Neural cell (in vitro differentiated cells): ENCODE measurements at regions not wholly inside any gene's neighbourhood (a gene's known extent, or its start where the extent isn't known, plus 50 kb on each side); places are given as distances from the start of the nearest gene placed in this dataset.

Experiments used
- H2AFZ ChIP-seq: fragments of 200-600, 300-800 bp; sonication (generic), shearing (Covaris generic); 2 replicates; pipeline ENCODE4 v1.6.0; 2014; ENCODE audit warnings: low read depth, mild to moderate bottlenecking, antibody characterized with exemption, low read length, moderate library complexity
- H3F3A ChIP-seq: fragments of 200-600 bp; shearing (Covaris generic); 2 replicates; pipeline ENCODE4 v1.6.1; 2016; ENCODE audit warnings: mild to moderate bottlenecking, moderate library complexity, mixed read lengths, antibody characterized with exemption, low read length; ENCODE audit not compliant: insufficient read depth, poor library complexity, severe bottlenecking
- H3K27ac ChIP-seq: fragments of 200-600, 300-800 bp; sonication (generic), shearing (Covaris generic); 2 replicates; pipeline ENCODE4 v1.5.1; 2014; ENCODE audit warnings: mild to moderate bottlenecking, low read length, moderate library complexity
- H3K27me3 ChIP-seq: fragments of 300-800, 200-600 bp; sonication (generic), shearing (Covaris generic); 2 replicates; pipeline ENCODE4 v1.6.0; 2014; ENCODE audit warnings: mild to moderate bottlenecking, low read depth, low read length, moderate library complexity; ENCODE audit not compliant: insufficient read depth
- H3K36me3 ChIP-seq: fragments of 300-800, 200-600 bp; sonication (generic), shearing (Covaris generic); 2 replicates; pipeline ENCODE4 v1.5.1; 2014; ENCODE audit warnings: mild to moderate bottlenecking, antibody characterized with exemption, low read length, moderate library complexity; ENCODE audit not compliant: insufficient read depth
- H3K4me2 ChIP-seq: fragments of 300-800, 200-600 bp; sonication (generic), shearing (Covaris generic); 2 replicates; pipeline ENCODE4 v1.6.0; 2014; ENCODE audit warnings: mild to moderate bottlenecking, low read length
- H3K4me3 ChIP-seq: fragments of 300-800, 200-600 bp; sonication (generic), shearing (Covaris generic); 2 replicates; pipeline ENCODE4 v1.5.1; 2014; ENCODE audit warnings: mild to moderate bottlenecking, low read length, moderate library complexity
- H3K79me2 ChIP-seq: fragments of 200-600 bp; shearing (Covaris generic); replicated peaks from 2 replicates; pipeline ENCODE4 v1.6.0; 2014; ENCODE audit warnings: mild to moderate bottlenecking, low read length, moderate library complexity; ENCODE audit not compliant: insufficient read depth
- H3K9ac ChIP-seq: fragments of 300-800, 200-600 bp; sonication (generic), shearing (Covaris generic); 2 replicates; pipeline ENCODE4 v1.6.1; 2016; ENCODE audit warnings: mild to moderate bottlenecking, low read length, mixed read lengths
- H3K9me2 ChIP-seq: fragments of 200-600 bp; shearing (Covaris generic); 2 replicates; pipeline ENCODE4 v1.6.1; 2016; ENCODE audit warnings: mild to moderate bottlenecking, low read length, mixed read lengths; ENCODE audit not compliant: insufficient read depth
- H3K9me3 ChIP-seq: fragments of 200-600, 300-800 bp; sonication (generic), shearing (Covaris generic); 2 replicates; pipeline ENCODE4 v1.6.1; 2016; ENCODE audit warnings: mild to moderate bottlenecking, mixed run types, low read length, moderate library complexity, mixed read lengths
- H4K20me1 ChIP-seq: fragments of 200-600 bp; shearing (Covaris generic); 2 replicates; pipeline ENCODE4 v1.6.1; 2016; ENCODE audit warnings: mild to moderate bottlenecking, mixed run types; ENCODE audit not compliant: insufficient read depth
- EP300 ChIP-seq: fragments of 450-650 bp; conservative IDR thresholded peaks from 2 replicates; pipeline ENCODE4 v1.6.1; 2014; ENCODE audit warnings: antibody characterized with exemption, mild to moderate bottlenecking, moderate library complexity; ENCODE audit not compliant: poor library complexity, severe bottlenecking
- EZH2 ChIP-seq: fragments of 200-600, 300-800 bp; shearing (Covaris generic), sonication (generic); IDR thresholded peaks from 2 replicates; pipeline ENCODE4 v1.6.1; 2014; ENCODE audit warnings: antibody characterized with exemption, low read length, borderline replicate concordance, mild to moderate bottlenecking; ENCODE audit not compliant: insufficient read depth, poor library complexity, severe bottlenecking
- MXI1 ChIP-seq: fragments of 450-650 bp; conservative IDR thresholded peaks from 2 replicates; pipeline ENCODE4 v1.6.1; 2014; ENCODE audit warnings: antibody characterized with exemption, mild to moderate bottlenecking; ENCODE audit not compliant: poor library complexity, severe bottlenecking
- POLR2AphosphoS5 ChIP-seq: IDR thresholded peaks from 2 replicates; pipeline ENCODE4 v1.6.1; 2012
- RAD21 ChIP-seq: fragments of 450-650 bp; conservative IDR thresholded peaks from 2 replicates; pipeline ENCODE4 v1.6.1; 2014; ENCODE audit warnings: antibody characterized with exemption, mild to moderate bottlenecking, moderate library complexity
- SMC3 ChIP-seq: fragments of 450-650 bp; conservative IDR thresholded peaks from 2 replicates; pipeline ENCODE4 v1.6.1; 2014; ENCODE audit warnings: antibody characterized with exemption, mild to moderate bottlenecking, moderate library complexity; ENCODE audit not compliant: poor library complexity
- TAF1 ChIP-seq: IDR thresholded peaks from 2 replicates; pipeline ENCODE4 v1.6.1; 2012; ENCODE audit warnings: low read depth
- TF ChIP-seq, protein P1 (sequence below): IDR thresholded peaks from 2 replicates; pipeline ENCODE4 v1.6.1; 2012; ENCODE audit warnings: borderline replicate concordance
- TF ChIP-seq, protein P2 (sequence below): fragments of 450-650 bp; IDR thresholded peaks from 2 replicates; pipeline ENCODE4 v1.5.1; 2014; ENCODE audit warnings: antibody characterized with exemption, mild to moderate bottlenecking, moderate library complexity; ENCODE audit not compliant: poor library complexity, severe bottlenecking

DNA sequence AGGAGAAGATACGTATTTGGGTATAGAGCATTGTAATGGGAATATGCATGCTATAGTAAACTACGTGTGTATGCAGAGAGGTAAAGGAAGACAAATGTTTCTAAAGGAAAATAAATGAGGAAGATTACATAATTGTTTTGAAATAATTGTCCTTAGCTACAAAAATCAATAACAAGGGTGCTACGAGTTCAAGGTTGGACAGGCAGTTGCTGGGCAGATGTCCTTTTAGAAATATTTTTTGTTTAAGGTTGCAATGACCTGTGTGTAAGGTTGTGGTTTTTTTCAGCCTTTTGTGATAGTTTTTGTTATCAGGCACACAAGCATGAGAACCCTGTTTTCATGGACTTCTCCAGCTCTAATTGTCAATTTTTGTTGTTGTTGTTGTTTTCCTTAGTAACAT is 1304.1 kb upstream of the CHAC2 start:
- Histone ChIP-seq H3K4me3 (no peak overlapping the region), H2AFZ (no peak overlapping the region), H3F3A (no peaks in the 10 kb centered on the region), H3K4me2 (no peak overlapping the region), H3K9ac (no peak overlapping the region), H3K36me3 (no peaks in the 10 kb centered on the region), H3K9me3 (no peaks in the 10 kb centered on the region), H3K27me3 (no peaks in the 10 kb centered on the region), H3K79me2 (no peaks in the 10 kb centered on the region), H3K27ac (no peak overlapping the region), H4K20me1 (no peaks in the 10 kb centered on the region), H3K9me2 (no peaks in the 10 kb centered on the region)
- TF ChIP-seq EP300 = no peak
- TF ChIP-seq, protein P1, sequence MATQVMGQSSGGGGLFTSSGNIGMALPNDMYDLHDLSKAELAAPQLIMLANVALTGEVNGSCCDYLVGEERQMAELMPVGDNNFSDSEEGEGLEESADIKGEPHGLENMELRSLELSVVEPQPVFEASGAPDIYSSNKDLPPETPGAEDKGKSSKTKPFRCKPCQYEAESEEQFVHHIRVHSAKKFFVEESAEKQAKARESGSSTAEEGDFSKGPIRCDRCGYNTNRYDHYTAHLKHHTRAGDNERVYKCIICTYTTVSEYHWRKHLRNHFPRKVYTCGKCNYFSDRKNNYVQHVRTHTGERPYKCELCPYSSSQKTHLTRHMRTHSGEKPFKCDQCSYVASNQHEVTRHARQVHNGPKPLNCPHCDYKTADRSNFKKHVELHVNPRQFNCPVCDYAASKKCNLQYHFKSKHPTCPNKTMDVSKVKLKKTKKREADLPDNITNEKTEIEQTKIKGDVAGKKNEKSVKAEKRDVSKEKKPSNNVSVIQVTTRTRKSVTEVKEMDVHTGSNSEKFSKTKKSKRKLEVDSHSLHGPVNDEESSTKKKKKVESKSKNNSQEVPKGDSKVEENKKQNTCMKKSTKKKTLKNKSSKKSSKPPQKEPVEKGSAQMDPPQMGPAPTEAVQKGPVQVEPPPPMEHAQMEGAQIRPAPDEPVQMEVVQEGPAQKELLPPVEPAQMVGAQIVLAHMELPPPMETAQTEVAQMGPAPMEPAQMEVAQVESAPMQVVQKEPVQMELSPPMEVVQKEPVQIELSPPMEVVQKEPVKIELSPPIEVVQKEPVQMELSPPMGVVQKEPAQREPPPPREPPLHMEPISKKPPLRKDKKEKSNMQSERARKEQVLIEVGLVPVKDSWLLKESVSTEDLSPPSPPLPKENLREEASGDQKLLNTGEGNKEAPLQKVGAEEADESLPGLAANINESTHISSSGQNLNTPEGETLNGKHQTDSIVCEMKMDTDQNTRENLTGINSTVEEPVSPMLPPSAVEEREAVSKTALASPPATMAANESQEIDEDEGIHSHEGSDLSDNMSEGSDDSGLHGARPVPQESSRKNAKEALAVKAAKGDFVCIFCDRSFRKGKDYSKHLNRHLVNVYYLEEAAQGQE = no peak
- no peak for TF ChIP-seq POLR2AphosphoS5
- no peak for TF ChIP-seq TAF1
- no peak for TF ChIP-seq MXI1
- no peak for TF ChIP-seq SMC3
- TF ChIP-seq, protein P2, sequence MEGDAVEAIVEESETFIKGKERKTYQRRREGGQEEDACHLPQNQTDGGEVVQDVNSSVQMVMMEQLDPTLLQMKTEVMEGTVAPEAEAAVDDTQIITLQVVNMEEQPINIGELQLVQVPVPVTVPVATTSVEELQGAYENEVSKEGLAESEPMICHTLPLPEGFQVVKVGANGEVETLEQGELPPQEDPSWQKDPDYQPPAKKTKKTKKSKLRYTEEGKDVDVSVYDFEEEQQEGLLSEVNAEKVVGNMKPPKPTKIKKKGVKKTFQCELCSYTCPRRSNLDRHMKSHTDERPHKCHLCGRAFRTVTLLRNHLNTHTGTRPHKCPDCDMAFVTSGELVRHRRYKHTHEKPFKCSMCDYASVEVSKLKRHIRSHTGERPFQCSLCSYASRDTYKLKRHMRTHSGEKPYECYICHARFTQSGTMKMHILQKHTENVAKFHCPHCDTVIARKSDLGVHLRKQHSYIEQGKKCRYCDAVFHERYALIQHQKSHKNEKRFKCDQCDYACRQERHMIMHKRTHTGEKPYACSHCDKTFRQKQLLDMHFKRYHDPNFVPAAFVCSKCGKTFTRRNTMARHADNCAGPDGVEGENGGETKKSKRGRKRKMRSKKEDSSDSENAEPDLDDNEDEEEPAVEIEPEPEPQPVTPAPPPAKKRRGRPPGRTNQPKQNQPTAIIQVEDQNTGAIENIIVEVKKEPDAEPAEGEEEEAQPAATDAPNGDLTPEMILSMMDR = no peak
- no peak for TF ChIP-seq EZH2
- TF ChIP-seq RAD21 = no peak

DNA sequence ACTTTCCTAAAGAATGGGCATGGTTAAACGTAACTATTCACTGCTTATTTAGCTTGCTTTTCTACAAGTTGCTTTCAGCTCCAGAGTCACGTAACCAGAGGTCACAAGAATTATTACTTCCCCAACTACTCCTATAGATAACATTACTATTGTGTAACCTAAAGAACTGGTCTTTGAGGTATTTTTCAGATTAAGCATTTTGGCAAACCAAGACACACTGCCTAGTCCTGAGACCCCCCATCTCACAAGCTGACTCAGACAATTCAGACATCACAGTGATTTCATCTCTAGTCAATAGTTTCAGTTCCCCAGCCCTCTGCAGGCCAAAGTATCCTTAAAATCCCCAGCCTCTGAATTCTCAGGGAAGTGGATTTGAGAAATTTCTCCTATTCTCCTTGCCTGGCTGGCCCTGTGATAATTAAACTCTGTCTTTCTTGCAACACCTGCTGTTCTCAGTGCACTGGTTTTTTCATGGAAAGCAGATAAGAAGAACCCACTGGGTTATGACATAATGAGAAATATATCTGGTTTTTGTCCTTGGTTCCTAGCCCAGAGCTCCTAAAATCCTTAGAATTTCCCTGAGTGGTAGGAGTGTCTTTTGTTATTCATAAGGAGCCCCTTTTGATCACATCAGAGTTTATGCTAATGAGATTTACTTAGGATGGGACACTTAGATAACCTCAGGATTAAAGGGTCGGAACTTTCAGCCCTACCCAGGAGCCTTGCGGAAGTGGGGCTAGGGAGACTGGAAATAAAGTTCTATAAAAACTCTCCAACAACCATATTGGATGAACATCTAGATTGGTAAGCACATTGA is 1310.8 kb upstream of the CHAC2 start:
- Histone ChIP-seq H3K9me2 (no peaks in the 10 kb centered on the region), H2AFZ (no peak overlapping the region), H3K27me3 (no peaks in the 10 kb centered on the region), H3K9me3 (no peaks in the 10 kb centered on the region), H3K4me2 (no peak overlapping the region), H3K4me3 (no peak overlapping the region), H3F3A (no peaks in the 10 kb centered on the region), H3K79me2 (no peaks in the 10 kb centered on the region), H4K20me1 (no peaks in the 10 kb centered on the region), H3K36me3 (no peaks in the 10 kb centered on the region), H3K9ac (no peak overlapping the region), H3K27ac (no peak overlapping the region)
- TF ChIP-seq MXI1 (no peak), EZH2 (no peak), POLR2AphosphoS5 (no peak)
